Esophagus squamous epithelium (tissue), 5 donors: ENCODE measurements at regions not wholly inside any gene's neighbourhood (a gene's known extent, or its start where the extent isn't known, plus 50 kb on each side); places are given as distances from the start of the nearest gene placed in this dataset.

Experiments
- DNase-seq: peaks from one replicate; lab custom pipeline; 2025; lab: John Stamatoyannopoulos, UW
- H3K27ac ChIP-seq, 4 donors: fragments of 200-600 bp; sonication (generic); one replicate each; pipeline ENCODE4 v1.5.1; 2016 to 2019; ENCODE audit warnings: mild to moderate bottlenecking in 1 of 4
- H3K27me3 ChIP-seq, 4 donors: fragments of 200-600 bp; sonication (generic); 1 replicate in 3 of 4; 2 replicates in 1 of 4; pipeline versions ENCODE4 v1.5.1 to v1.6.0; 2017 to 2021; ENCODE audit warnings: antibody characterized with exemption in 1 of 4
- H3K36me3 ChIP-seq, 3 donors: fragments of 200-600 bp; sonication (generic); one replicate each; pipeline ENCODE4 v1.5.1; 2016 to 2019
- H3K4me1 ChIP-seq, 3 donors: fragments of 200-600 bp; sonication (generic); one replicate each; pipeline ENCODE4 v1.5.1; 2017 to 2019
- H3K4me3 ChIP-seq, 4 donors: fragments of 200-600 bp; sonication (generic); 1 replicate in 3 of 4; 2 replicates in 1 of 4; pipeline ENCODE4 v1.5.1; 2016 to 2019; ENCODE audit warnings: mild to moderate bottlenecking in 2 of 4, moderate library complexity in 1 of 4
- H3K9me3 ChIP-seq, 3 donors: fragments of 200-600 bp; sonication (generic); one replicate each; pipeline ENCODE4 v1.5.1; 2016 to 2019
- CTCF ChIP-seq, 6 experiments: fragments of 450-650 bp in 4 of 6; fragments of 200-600 bp in 2 of 6; sonication (generic) in 2 of 6; IDR thresholded peaks; one replicate each; pipeline ENCODE4 v1.5.1; 2016 to 2019; ENCODE audit warnings: antibody characterized with exemption in 6 of 6, mild to moderate bottlenecking in 4 of 6, moderate library complexity in 4 of 6
- POLR2A ChIP-seq, 4 donors: fragments of 450-650 bp; IDR thresholded peaks; one replicate each; pipeline ENCODE4 v1.6.1; 2017; ENCODE audit warnings: antibody characterized with exemption in 4 of 4, mild to moderate bottlenecking in 4 of 4, moderate library complexity in 3 of 4
- WGBS, 2 donors: methylation state at CpG; one replicate each; pipeline ENCODE4 v1.1.5; 2018; 5-methylcytosine and 5-hydroxymethylcytosine counted together
- intact Hi-C: fragments of 100-400 bp; cut with DNase I; formaldehyde crosslinking; loops from one replicate; pipeline ENCODE4 v1.15.0; 2022
- donor health status: DM: yes; HTN: yes; CAD: no.

- no peak for TF ChIP-seq CTCF (IDR thresholded peaks at IDR 0.05)
- no peak for TF ChIP-seq POLR2A (IDR thresholded peaks at IDR 0.05)
- intact Hi-C loops, result no loop called here
- WGBS, 2 donors, result 53 to 60% methylated on average over 1 of the region's 1 CpG
These were observed 148.8 kb upstream of the PCDH18 start for GRCh38 chr4:137681081-137681480.

GRCh38 chr4:137678796-137679195, 146.5 kb upstream of the PCDH18 start:
- Histone ChIP-seq H3K27me3 (no peaks in the 10 kb centered on the region), H3K27ac (no peak overlapping the region), H3K4me1 (no peaks in the 10 kb centered on the region), H3K9me3 (no peaks in the 10 kb centered on the region), H3K4me3 (no peak overlapping the region), H3K36me3 (no peaks in the 10 kb centered on the region)
- intact Hi-C loops, result no loop called here
- no peak for TF ChIP-seq CTCF (IDR thresholded peaks at IDR 0.05)
- no peak for TF ChIP-seq POLR2A (IDR thresholded peaks at IDR 0.05)
- 24 to 26% methylated on average over 1 of the region's 1 CpG for WGBS, 2 donors
- DNase-seq, result no peak

More at GRCh38 chr4:137681081-137681480, 148.8 kb upstream of the PCDH18 start:
- H3K36me3 ChIP-seq, result no peaks in the 10 kb centered on the region
- no peak for DNase-seq
- no peaks in the 10 kb centered on the region for H3K4me1 ChIP-seq
- no peak overlapping the region for H3K27ac ChIP-seq
- H3K9me3 ChIP-seq, result no peaks in the 10 kb centered on the region
- H3K27me3 ChIP-seq, result no peaks in the 10 kb centered on the region
- no peak overlapping the region for H3K4me3 ChIP-seq

GRCh38 chr4:137677863-137678262, 145.6 kb upstream of the PCDH18 start:
- Histone ChIP-seq H3K4me1 (no peaks in the 10 kb centered on the region), H3K36me3 (no peaks in the 10 kb centered on the region), H3K27ac (no peak overlapping the region), H3K4me3 (no peak overlapping the region), H3K27me3 (no peaks in the 10 kb centered on the region), H3K9me3 (no peaks in the 10 kb centered on the region)
- no peak for TF ChIP-seq CTCF (IDR thresholded peaks at IDR 0.05)
- TF ChIP-seq POLR2A (IDR thresholded peaks at IDR 0.05), result no peak
- intact Hi-C loops, result no loop called here
- no peak for DNase-seq

- TF ChIP-seq POLR2A (IDR thresholded peaks at IDR 0.05) (no peak), CTCF (IDR thresholded peaks at IDR 0.05) (no peak)
- no peaks in the 10 kb centered on the region for H3K27me3 ChIP-seq
- H3K27ac ChIP-seq, result no peak overlapping the region
- H3K4me1 ChIP-seq, result no peaks in the 10 kb centered on the region
- H3K9me3 ChIP-seq, result no peaks in the 10 kb centered on the region
- H3K36me3 ChIP-seq, result no peaks in the 10 kb centered on the region
- no peak for DNase-seq
- 76 to 94% methylated on average over 1 of the region's 1 CpG for WGBS, 2 donors
- intact Hi-C loops, result no loop called here
- H3K4me3 ChIP-seq, result no peak overlapping the region
These were observed 144.2 kb upstream of the PCDH18 start for GRCh38 chr4:137676357-137676998.

GRCh38 chr4:137674066-137674465, 141.8 kb upstream of the PCDH18 start:
- no peaks in the 10 kb centered on the region for H3K9me3 ChIP-seq
- WGBS, 2 donors, result 52 to 54% methylated on average over 2 of the region's 2 CpGs
- no peaks in the 10 kb centered on the region for H3K27me3 ChIP-seq
- no peak for DNase-seq
- TF ChIP-seq CTCF (IDR thresholded peaks at IDR 0.05) (no peak), POLR2A (IDR thresholded peaks at IDR 0.05) (no peak)
- no peak overlapping the region for H3K27ac ChIP-seq
- no peak overlapping the region for H3K4me3 ChIP-seq
- no peaks in the 10 kb centered on the region for H3K4me1 ChIP-seq
- H3K36me3 ChIP-seq, result no peaks in the 10 kb centered on the region
- intact Hi-C loops, result no loop called here
